ENCODE measurements at regions not wholly inside any gene's neighbourhood (a gene's known extent, or its start where the extent isn't known, plus 50 kb on each side); places are given as distances from the start of the nearest gene placed in this dataset.

GRCh38 chr2:45268631-45269030 is 259.4 kb upstream of the SIX2 start:
- 100% methylated on average over 1 of the region's 3 CpGs for WGBS (ENCODE audit: insufficient coverage)
- no peak overlapping the region for H3K27ac Mint-ChIP-seq
- H3K9me3 Mint-ChIP-seq: no peaks in the 10 kb centered on the region
- H3K9ac ChIP-seq (ENCODE audit: insufficient read depth, low read length, poor library complexity, severe bottlenecking): no peak overlapping the region
- no peaks in the 10 kb centered on the region for H3K4me1 Mint-ChIP-seq
- no peak for TF ChIP-seq CTCF (IDR thresholded peaks at IDR 0.05)
- peaks cover 1 to 11% (median 5%) of the 10 kb centered on the region in 3 donors for H3K27me3 Mint-ChIP-seq (ENCODE audit: low read depth in 3 of 3)
- DNase-seq: no peak
- H3K4me3 Mint-ChIP-seq: no peak overlapping the region
- no peak overlapping the region for H3K4me3 ChIP-seq (replicated peaks in 1 of 3; ENCODE audit: low read depth in 2 of 3, low read length in 3 of 3)
- H3K36me3 Mint-ChIP-seq: no peaks in the 10 kb centered on the region
- H3K36me3 ChIP-seq (replicated peaks in 1 of 2; ENCODE audit: control insufficient read depth in 1 of 2, insufficient read depth in 2 of 2, low read length in 2 of 2): no peaks in the 10 kb centered on the region
- H3K9me3 ChIP-seq (replicated peaks in 1 of 2; ENCODE audit: control insufficient read depth in 1 of 2, insufficient read depth in 1 of 2, low read length in 2 of 2): no peaks in the 10 kb centered on the region
- no peak overlapping the region for H3K4me2 ChIP-seq (replicated peaks; ENCODE audit: extremely low read depth, low read length, poor library complexity, severe bottlenecking)
- H3K27ac ChIP-seq (ENCODE audit: low read depth in 1 of 2, low read length in 2 of 2): no peak overlapping the region
- no peaks in the 10 kb centered on the region for H3K27me3 ChIP-seq (ENCODE audit: control insufficient read depth in 2 of 2, insufficient read depth in 2 of 2, low read length in 2 of 2)
- intact Hi-C loops (cut with micrococcal nuclease): no loop called here
- H2AFZ ChIP-seq (ENCODE audit: insufficient read depth, low read depth, low read length, poor library complexity, severe bottlenecking): no peak overlapping the region
- H4K20me1 ChIP-seq (ENCODE audit: insufficient read depth, low read length): no peaks in the 10 kb centered on the region
- no peaks in the 10 kb centered on the region for H3K4me1 ChIP-seq (ENCODE audit: control insufficient read depth in 1 of 2, insufficient read depth in 2 of 2, low read length in 2 of 2)
- no peaks in the 10 kb centered on the region for H3K79me2 ChIP-seq (ENCODE audit: insufficient read depth, low read length)

DNA sequence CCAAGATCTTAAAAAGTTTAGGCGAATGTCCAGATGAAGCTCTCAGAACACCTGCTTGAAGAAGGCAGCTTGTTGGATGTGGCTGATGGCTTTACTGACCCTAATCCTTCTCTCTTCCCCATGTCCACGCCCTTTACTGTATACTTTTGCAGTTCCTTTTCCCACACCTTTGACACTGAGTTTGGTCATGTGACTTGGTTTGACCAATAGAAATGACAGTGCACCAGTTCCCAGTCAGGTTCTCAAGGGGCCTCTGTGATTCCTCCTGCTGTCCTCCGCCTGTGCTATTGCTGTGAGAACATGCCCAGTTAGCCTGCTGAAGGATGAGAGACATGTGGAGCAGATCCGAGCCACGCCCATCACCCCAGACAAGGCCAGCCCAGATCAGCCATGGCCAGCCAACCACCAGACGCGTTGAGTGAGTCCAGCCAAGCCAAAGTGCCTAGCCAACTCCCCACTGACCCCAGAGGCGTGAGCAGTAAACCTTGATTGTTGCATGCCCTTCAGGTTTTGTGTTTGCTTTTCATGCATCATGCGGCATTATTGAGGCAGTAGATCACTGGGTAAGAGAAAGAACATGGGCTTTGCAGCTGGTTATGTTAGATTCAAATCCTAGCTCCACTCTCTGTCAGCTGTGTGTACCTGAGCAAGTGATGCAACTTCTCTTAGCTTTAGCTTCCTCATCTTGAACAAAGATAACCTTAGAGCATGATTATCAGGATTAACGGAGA is 258.0 kb upstream of the SIX2 start:
- no peak for TF ChIP-seq CTCF (IDR thresholded peaks at IDR 0.05)
- Histone ChIP-seq H3K27me3 (ENCODE audit: control insufficient read depth in 2 of 2, insufficient read depth in 2 of 2, low read length in 2 of 2) (no peaks in the 10 kb centered on the region), H3K36me3 (replicated peaks in 1 of 2; ENCODE audit: control insufficient read depth in 1 of 2, insufficient read depth in 2 of 2, low read length in 2 of 2) (no peaks in the 10 kb centered on the region), H3K4me1 (ENCODE audit: control insufficient read depth in 1 of 2, insufficient read depth in 2 of 2, low read length in 2 of 2) (no peaks in the 10 kb centered on the region), H4K20me1 (ENCODE audit: insufficient read depth, low read length) (no peaks in the 10 kb centered on the region), H2AFZ (ENCODE audit: insufficient read depth, low read depth, low read length, poor library complexity, severe bottlenecking) (no peak overlapping the region), H3K79me2 (ENCODE audit: insufficient read depth, low read length) (no peaks in the 10 kb centered on the region), H3K4me2 (replicated peaks; ENCODE audit: extremely low read depth, low read length, poor library complexity, severe bottlenecking) (no peak overlapping the region), H3K4me3 (replicated peaks in 1 of 3; ENCODE audit: low read depth in 2 of 3, low read length in 3 of 3) (no peak overlapping the region), H3K9ac (ENCODE audit: insufficient read depth, low read length, poor library complexity, severe bottlenecking) (no peak overlapping the region), H3K9me3 (replicated peaks in 1 of 2; ENCODE audit: control insufficient read depth in 1 of 2, insufficient read depth in 1 of 2, low read length in 2 of 2) (no peaks in the 10 kb centered on the region), H3K27ac (ENCODE audit: low read depth in 1 of 2, low read length in 2 of 2) (no peak overlapping the region)
- Mint-ChIP-seq H3K27ac (no peak overlapping the region), H3K9me3 (no peaks in the 10 kb centered on the region), H3K4me1 (no peaks in the 10 kb centered on the region), H3K36me3 (no peaks in the 10 kb centered on the region), H3K4me3 (no peak overlapping the region), H3K27me3 (ENCODE audit: low read depth in 3 of 3) (peaks cover 6 to 16% (median 12%) of the 10 kb centered on the region in 3 donors)
- no peak for DNase-seq
- intact Hi-C loops (cut with micrococcal nuclease): no loop called here
- WGBS (ENCODE audit: insufficient coverage): 95% methylated on average over 7 of the region's 10 CpGs

Data from CD14-positive monocyte (primary cell).